GM10248 (cell line): ENCODE measurements at regions not wholly inside any gene's neighbourhood (a gene's known extent, or its start where the extent isn't known, plus 50 kb on each side); places are given as distances from the start of the nearest gene placed in this dataset.

Experiments used
- CTCF ChIA-PET: fragments of 300-600 bp; sonication (Branson Sonifier 250); formaldehyde crosslinking; extraction: SDS; loops from one replicate; lab custom pipeline; 2021; ENCODE audit warnings: antibody characterized with exemption; lab: Yijun Ruan, JAX
- POLR2A ChIA-PET: fragments of 350-650 bp; sonication (Branson Sonifier 250); formaldehyde crosslinking; extraction: SDS; loops from one replicate; lab custom pipeline; 2020; ENCODE audit warnings: antibody characterized with exemption; lab: Yijun Ruan, JAX
- DNase-seq: peaks from one replicate; pipeline ENCODE4 v3.0.0; 2012; ENCODE audit errors: extremely low spot score
- CTCF ChIP-seq: IDR thresholded peaks from 2 replicates; pipeline ENCODE4 v1.5.1; 2012; ENCODE audit warnings: mild to moderate bottlenecking, low read depth; ENCODE audit errors: extremely low read depth, missing control alignments, control extremely low read depth

- DNase-seq = no peak
- TF ChIP-seq CTCF = no peak
- ChIA-PET POLR2A (no interaction called here), CTCF (interaction anchor here (0.6 to 2.2 kb wide), 17 partner anchors 9 to 834 kb away, joined by 3 to 11 read pairs (median 4); no protein-coding TSS in a partner anchor)
Observed at GRCh38 chr5:79858410-79858723, 132.7 kb downstream of the MTX3 start.

GRCh38 chr5:79857714-79858409 is 133.2 kb downstream of the MTX3 start:
- peak; percentile 57 for DNase-seq
- TF ChIP-seq CTCF = peak; percentile 95
- POLR2A ChIA-PET = no interaction called here
- CTCF ChIA-PET = interaction anchor here (0.6 to 2.2 kb wide), 23 partner anchors 9 to 837 kb away, joined by 3 to 11 read pairs (median 3); no protein-coding TSS in a partner anchor

GRCh38 chr5:79856456-79857055 is 134.5 kb downstream of the MTX3 start:
- ChIA-PET POLR2A (no interaction called here), CTCF (interaction anchor here (0.7 to 2.2 kb wide), 10 partner anchors 8 to 836 kb away, joined by 3 to 11 read pairs (median 3); no protein-coding TSS in a partner anchor)
- no peak for TF ChIP-seq CTCF
- DNase-seq = no peak

GRCh38 chr5:79853676-79854418 is 137.2 kb downstream of the MTX3 start:
- POLR2A ChIA-PET = interaction anchor here (0.6 kb wide), 1 partner anchor 611 kb away, joined by 3 read pairs; no protein-coding TSS in a partner anchor
- no peak for DNase-seq
- CTCF ChIA-PET = interaction anchor here (1.6 to 1.7 kb wide), 2 partner anchors 230 to 300 kb away, joined by 3 to 5 read pairs; no protein-coding TSS in a partner anchor
- no peak for TF ChIP-seq CTCF

- DNase-seq = no peak
- no peak for TF ChIP-seq CTCF
- ChIA-PET CTCF (interaction anchor here (1.6 to 1.7 kb wide), 2 partner anchors 230 to 299 kb away, joined by 3 to 5 read pairs; no protein-coding TSS in a partner anchor), POLR2A (no interaction called here)
Observed at GRCh38 chr5:79853028-79853427, 138.0 kb downstream of the MTX3 start.

- ChIA-PET POLR2A (no interaction called here), CTCF (interaction anchor here (1.5 kb wide), 1 partner anchor 10 kb away, joined by 4 read pairs; no protein-coding TSS in a partner anchor)
- DNase-seq = no peak
- no peak for TF ChIP-seq CTCF
Observed at GRCh38 chr5:79851391-79851863, 139.6 kb downstream of the MTX3 start.
